DOHH2 (cell line): ENCODE measurements at regions not wholly inside any gene's neighbourhood (a gene's known extent, or its start where the extent isn't known, plus 50 kb on each side); places are given as distances from the start of the nearest gene placed in this dataset.

Source experiments
- H3F3A ChIP-seq: fragments of 200-600 bp; sonication (generic), shearing (Covaris generic); 2 replicates; pipeline ENCODE4 v1.6.0; 2016; ENCODE audit warnings: antibody characterized with exemption, mild to moderate bottlenecking; ENCODE audit not compliant: control insufficient read depth, insufficient read depth
- H3K27ac ChIP-seq: fragments of 200-600 bp; sonication (generic); 2 replicates; pipeline ENCODE4 v1.5.1; 2014; ENCODE audit warnings: low read depth, mild to moderate bottlenecking, low read length, moderate library complexity
- H3K27me3 ChIP-seq: fragments of 200-600 bp; sonication (generic); 2 replicates; pipeline ENCODE4 v1.6.1; 2014; ENCODE audit warnings: mild to moderate bottlenecking, low read length, mixed read lengths; ENCODE audit not compliant: control insufficient read depth
- H3K36me3 ChIP-seq: fragments of 200-600 bp; sonication (generic); 2 replicates; pipeline ENCODE4 v1.6.1; 2014; ENCODE audit warnings: mild to moderate bottlenecking, low read length, moderate library complexity, mixed read lengths; ENCODE audit not compliant: control insufficient read depth
- H3K4me1 ChIP-seq: fragments of 200-600 bp; sonication (generic); 2 replicates; pipeline ENCODE4 v1.6.1; 2014; ENCODE audit warnings: mild to moderate bottlenecking, low read length, mixed read lengths; ENCODE audit not compliant: control insufficient read depth
- H3K4me2 ChIP-seq: fragments of 200-600 bp; sonication (generic); 2 replicates; pipeline ENCODE4 v1.6.0; 2014; ENCODE audit warnings: mild to moderate bottlenecking, low read length, moderate library complexity
- H3K4me3 ChIP-seq: fragments of 200-600 bp; sonication (generic); 2 replicates; pipeline ENCODE4 v1.5.1; 2014; ENCODE audit warnings: mild to moderate bottlenecking, low read length, mixed read lengths
- H3K79me2 ChIP-seq: fragments of 200-600 bp; sonication (generic); 2 replicates; pipeline ENCODE4 v1.6.1; 2014; ENCODE audit warnings: mild to moderate bottlenecking, low read length, mixed read lengths; ENCODE audit not compliant: control insufficient read depth
- H3K9me2 ChIP-seq: fragments of 200-600 bp; sonication (generic); replicated peaks from 2 replicates; pipeline ENCODE4 v1.6.1; 2014; ENCODE audit warnings: mild to moderate bottlenecking, low read length, mixed read lengths; ENCODE audit not compliant: control insufficient read depth
- H3K9me3 ChIP-seq: fragments of 200-600 bp; sonication (generic); 2 replicates; pipeline ENCODE4 v1.6.1; 2014; ENCODE audit warnings: antibody characterized with exemption, low read length, mixed read lengths; ENCODE audit not compliant: control insufficient read depth, insufficient read depth
- H4K20me1 ChIP-seq: fragments of 200-600 bp; sonication (generic); 2 replicates; pipeline ENCODE4 v1.6.0; 2014; ENCODE audit warnings: low read depth, mild to moderate bottlenecking, antibody characterized with exemption, low read length, moderate library complexity; ENCODE audit not compliant: control insufficient read depth, insufficient read depth
- EZH2phosphoT487 ChIP-seq: fragments of 200-600 bp; sonication (generic); IDR thresholded peaks from 2 replicates; pipeline ENCODE4 v1.6.1; 2017; ENCODE audit warnings: borderline replicate concordance, mild to moderate bottlenecking, antibody characterized with exemption, low read length, moderate library complexity, mixed read lengths
- TF ChIP-seq, protein P1 (sequence below): fragments of 200-600 bp; sonication (generic); IDR thresholded peaks from one replicate; pipeline ENCODE4 v1.5.1; 2014; ENCODE audit warnings: antibody characterized with exemption, mild to moderate bottlenecking, low read depth, low read length; ENCODE audit not compliant: poor library complexity, severe bottlenecking

DNA sequence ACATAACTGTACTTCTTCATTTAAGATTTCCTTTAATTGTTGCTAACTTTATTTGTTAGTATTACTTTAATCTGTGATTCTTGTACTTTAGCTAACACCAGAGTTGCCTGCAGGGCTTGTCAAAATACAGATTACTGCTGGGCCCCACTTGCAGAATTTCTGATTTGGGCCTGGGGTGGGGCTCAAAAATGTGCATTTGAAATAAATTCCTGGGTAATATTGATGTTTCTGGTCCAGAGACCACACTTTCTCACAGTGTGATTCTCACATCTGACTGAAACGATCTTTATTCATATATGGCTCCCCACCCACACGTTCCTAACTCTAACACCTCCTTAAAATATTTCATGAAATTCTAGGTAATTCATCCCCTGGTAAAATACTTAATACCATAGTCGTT is 452.6 kb upstream of the ACVR2A start:
- no peaks in the 10 kb centered on the region for H3K4me1 ChIP-seq
- no peaks in the 10 kb centered on the region for H3F3A ChIP-seq
- no peak for TF ChIP-seq EZH2phosphoT487
- TF ChIP-seq, protein P1, sequence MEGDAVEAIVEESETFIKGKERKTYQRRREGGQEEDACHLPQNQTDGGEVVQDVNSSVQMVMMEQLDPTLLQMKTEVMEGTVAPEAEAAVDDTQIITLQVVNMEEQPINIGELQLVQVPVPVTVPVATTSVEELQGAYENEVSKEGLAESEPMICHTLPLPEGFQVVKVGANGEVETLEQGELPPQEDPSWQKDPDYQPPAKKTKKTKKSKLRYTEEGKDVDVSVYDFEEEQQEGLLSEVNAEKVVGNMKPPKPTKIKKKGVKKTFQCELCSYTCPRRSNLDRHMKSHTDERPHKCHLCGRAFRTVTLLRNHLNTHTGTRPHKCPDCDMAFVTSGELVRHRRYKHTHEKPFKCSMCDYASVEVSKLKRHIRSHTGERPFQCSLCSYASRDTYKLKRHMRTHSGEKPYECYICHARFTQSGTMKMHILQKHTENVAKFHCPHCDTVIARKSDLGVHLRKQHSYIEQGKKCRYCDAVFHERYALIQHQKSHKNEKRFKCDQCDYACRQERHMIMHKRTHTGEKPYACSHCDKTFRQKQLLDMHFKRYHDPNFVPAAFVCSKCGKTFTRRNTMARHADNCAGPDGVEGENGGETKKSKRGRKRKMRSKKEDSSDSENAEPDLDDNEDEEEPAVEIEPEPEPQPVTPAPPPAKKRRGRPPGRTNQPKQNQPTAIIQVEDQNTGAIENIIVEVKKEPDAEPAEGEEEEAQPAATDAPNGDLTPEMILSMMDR = no peak
- no peaks in the 10 kb centered on the region for H4K20me1 ChIP-seq
- no peaks in the 10 kb centered on the region for H3K9me3 ChIP-seq
- H3K36me3 ChIP-seq = no peaks in the 10 kb centered on the region
- H3K4me2 ChIP-seq = no peak overlapping the region
- H3K4me3 ChIP-seq = no peak overlapping the region
- no peaks in the 10 kb centered on the region for H3K79me2 ChIP-seq
- H3K9me2 ChIP-seq = no peaks in the 10 kb centered on the region
- no peak overlapping the region for H3K27ac ChIP-seq
- no peaks in the 10 kb centered on the region for H3K27me3 ChIP-seq

DNA sequence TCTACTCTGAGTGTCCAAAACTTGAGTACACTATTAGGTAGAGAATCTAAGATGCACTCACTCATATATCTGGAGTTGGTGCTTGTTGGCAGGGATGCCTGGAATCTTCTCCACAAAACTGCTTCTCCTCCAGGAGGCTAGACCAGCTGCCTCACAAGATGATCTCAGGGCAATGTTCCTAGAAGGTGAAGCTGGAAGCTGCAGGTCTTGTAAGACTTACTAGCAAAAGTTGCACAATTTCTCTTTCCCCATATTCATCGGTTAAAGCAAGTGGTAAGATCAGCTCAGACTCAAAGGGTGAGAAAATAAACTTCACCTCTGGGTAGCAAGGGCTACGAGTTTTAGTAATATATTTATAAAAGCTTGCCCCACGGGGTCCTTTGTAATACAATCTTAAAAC is 454.4 kb upstream of the ACVR2A start:
- no peak overlapping the region for H3K4me2 ChIP-seq
- H3K27ac ChIP-seq = no peak overlapping the region
- H3K27me3 ChIP-seq = no peaks in the 10 kb centered on the region
- no peaks in the 10 kb centered on the region for H3K79me2 ChIP-seq
- H3K4me1 ChIP-seq = no peaks in the 10 kb centered on the region
- TF ChIP-seq, protein P1 = no peak
- no peak for TF ChIP-seq EZH2phosphoT487
- H3K36me3 ChIP-seq = no peaks in the 10 kb centered on the region
- no peaks in the 10 kb centered on the region for H4K20me1 ChIP-seq
- H3F3A ChIP-seq = no peaks in the 10 kb centered on the region
- no peaks in the 10 kb centered on the region for H3K9me2 ChIP-seq
- H3K9me3 ChIP-seq = no peaks in the 10 kb centered on the region
- H3K4me3 ChIP-seq = no peak overlapping the region

- H3K9me2 ChIP-seq = no peaks in the 10 kb centered on the region
- H3K4me3 ChIP-seq = no peak overlapping the region
- no peaks in the 10 kb centered on the region for H3K4me1 ChIP-seq
- no peak overlapping the region for H3K27ac ChIP-seq
- no peaks in the 10 kb centered on the region for H3K79me2 ChIP-seq
- H3K9me3 ChIP-seq = no peaks in the 10 kb centered on the region
- H3K4me2 ChIP-seq = no peak overlapping the region
- H3K36me3 ChIP-seq = no peaks in the 10 kb centered on the region
- no peaks in the 10 kb centered on the region for H3F3A ChIP-seq
- TF ChIP-seq, protein P1 = no peak
- no peak for TF ChIP-seq EZH2phosphoT487
- H3K27me3 ChIP-seq = no peaks in the 10 kb centered on the region
- no peaks in the 10 kb centered on the region for H4K20me1 ChIP-seq
Observed at GRCh38 chr2:147389218-147389617, 455.6 kb upstream of the ACVR2A start.

- Histone ChIP-seq H3K4me1 (no peaks in the 10 kb centered on the region), H3F3A (no peaks in the 10 kb centered on the region), H3K4me3 (no peak overlapping the region), H3K27ac (no peak overlapping the region), H3K27me3 (no peaks in the 10 kb centered on the region), H3K4me2 (no peak overlapping the region), H3K9me2 (no peaks in the 10 kb centered on the region), H3K9me3 (no peaks in the 10 kb centered on the region), H3K79me2 (no peaks in the 10 kb centered on the region), H3K36me3 (no peaks in the 10 kb centered on the region), H4K20me1 (no peaks in the 10 kb centered on the region)
- TF ChIP-seq, protein P1 = no peak
- TF ChIP-seq EZH2phosphoT487 = no peak
Observed at GRCh38 chr2:147388217-147388616, 456.6 kb upstream of the ACVR2A start.
